ENCODE measurements at regions not wholly inside any gene's neighbourhood (a gene's known extent, or its start where the extent isn't known, plus 50 kb on each side); places are given as distances from the start of the nearest gene placed in this dataset.

- in situ Hi-C loops (cut with MboI): no loop called here
Observed at GRCh38 chr11:15886299-15886698, 470.0 kb downstream of the SOX6 start.

More at GRCh38 chr11:15886299-15886698, 470.0 kb downstream of the SOX6 start:
- Histone ChIP-seq H3K27me3 (ENCODE audit: control insufficient read depth in 2 of 2, insufficient read depth in 2 of 2, low read length in 2 of 2) (no peaks in the 10 kb centered on the region), H3K4me2 (ENCODE audit: insufficient read depth, low read length) (no peak overlapping the region), H3K9me3 (replicated peaks; ENCODE audit: control insufficient read depth, insufficient read depth, low read depth, low read length) (no peaks in the 10 kb centered on the region), H3K9ac (ENCODE audit: insufficient read depth in 1 of 2, low read depth in 2 of 2, low read length in 2 of 2) (no peak overlapping the region), H3K4me3 (no peak overlapping the region), H2AFZ (ENCODE audit: low read depth, low read length) (no peak overlapping the region), H3K9me1 (ENCODE audit: control insufficient read depth, insufficient read depth, low read length) (no peaks in the 10 kb centered on the region), H3K79me2 (ENCODE audit: control insufficient read depth, insufficient read depth, low read length) (no peaks in the 10 kb centered on the region), H3K36me3 (ENCODE audit: control insufficient read depth, insufficient read depth, low read length) (no peaks in the 10 kb centered on the region), H4K20me1 (replicated peaks; ENCODE audit: control insufficient read depth, insufficient read depth, low read length) (no peaks in the 10 kb centered on the region), H3K27ac (ENCODE audit: extremely low read depth, low read depth, low read length) (no peak overlapping the region), H3K4me1 (replicated peaks in 1 of 2; ENCODE audit: control insufficient read depth in 2 of 2, insufficient read depth in 2 of 2, low read length in 2 of 2) (peaks cover 3 to 26% of the 10 kb centered on the region in 2 experiments; a peak in 3 of 5 replicates)
- TF ChIP-seq MCM7 (IDR thresholded peaks at IDR 0.05) (no peak), ZFP36 (IDR thresholded peaks at IDR 0.05; ENCODE audit: low read depth, low read length, partially characterized antibody) (peak; percentile 76), CHAMP1 (IDR thresholded peaks at IDR 0.05) (no peak), PPARD (CRISPR knock-in tag; IDR thresholded peaks at IDR 0.05) (no peak), ZFX (CRISPR knock-in tag; IDR thresholded peaks at IDR 0.05) (no peak), GTF2F1 (IDR thresholded peaks at IDR 0.05; ENCODE audit: low read depth, low read length) (no peak), ARNT (IDR thresholded peaks at IDR 0.05) (no peak), FOXK1 (CRISPR knock-in tag; IDR thresholded peaks at IDR 0.05; ENCODE audit: borderline replicate concordance) (no peak), ZNF583 (CRISPR knock-in tag; IDR thresholded peaks at IDR 0.05) (no peak), NCOR1 (IDR thresholded peaks at IDR 0.05) (no peak), BCOR (IDR thresholded peaks at IDR 0.05) (peak; percentile 37; the same call in 1 of the 2 replicates), RBM25 (IDR thresholded peaks at IDR 0.05; ENCODE audit: low read depth, low read length, severe bottlenecking) (peak; percentile 75)
- TF ChIP-seq, protein P1, sequence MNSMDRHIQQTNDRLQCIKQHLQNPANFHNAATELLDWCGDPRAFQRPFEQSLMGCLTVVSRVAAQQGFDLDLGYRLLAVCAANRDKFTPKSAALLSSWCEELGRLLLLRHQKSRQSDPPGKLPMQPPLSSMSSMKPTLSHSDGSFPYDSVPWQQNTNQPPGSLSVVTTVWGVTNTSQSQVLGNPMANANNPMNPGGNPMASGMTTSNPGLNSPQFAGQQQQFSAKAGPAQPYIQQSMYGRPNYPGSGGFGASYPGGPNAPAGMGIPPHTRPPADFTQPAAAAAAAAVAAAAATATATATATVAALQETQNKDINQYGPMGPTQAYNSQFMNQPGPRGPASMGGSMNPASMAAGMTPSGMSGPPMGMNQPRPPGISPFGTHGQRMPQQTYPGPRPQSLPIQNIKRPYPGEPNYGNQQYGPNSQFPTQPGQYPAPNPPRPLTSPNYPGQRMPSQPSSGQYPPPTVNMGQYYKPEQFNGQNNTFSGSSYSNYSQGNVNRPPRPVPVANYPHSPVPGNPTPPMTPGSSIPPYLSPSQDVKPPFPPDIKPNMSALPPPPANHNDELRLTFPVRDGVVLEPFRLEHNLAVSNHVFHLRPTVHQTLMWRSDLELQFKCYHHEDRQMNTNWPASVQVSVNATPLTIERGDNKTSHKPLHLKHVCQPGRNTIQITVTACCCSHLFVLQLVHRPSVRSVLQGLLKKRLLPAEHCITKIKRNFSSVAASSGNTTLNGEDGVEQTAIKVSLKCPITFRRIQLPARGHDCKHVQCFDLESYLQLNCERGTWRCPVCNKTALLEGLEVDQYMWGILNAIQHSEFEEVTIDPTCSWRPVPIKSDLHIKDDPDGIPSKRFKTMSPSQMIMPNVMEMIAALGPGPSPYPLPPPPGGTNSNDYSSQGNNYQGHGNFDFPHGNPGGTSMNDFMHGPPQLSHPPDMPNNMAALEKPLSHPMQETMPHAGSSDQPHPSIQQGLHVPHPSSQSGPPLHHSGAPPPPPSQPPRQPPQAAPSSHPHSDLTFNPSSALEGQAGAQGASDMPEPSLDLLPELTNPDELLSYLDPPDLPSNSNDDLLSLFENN (IDR thresholded peaks at IDR 0.05; ENCODE audit: low read depth in 2 of 2, low read length in 2 of 2): no peak
- FAIRE-seq (no peak), ATAC-seq (no peak), DNase-seq (ENCODE audit: extremely low read depth in 1 of 4, low spot score in 3 of 4) (no peak)
- ChIA-PET CTCF (ENCODE audit: low intra/inter-chr PET ratio) (no interaction called here), POLR2A (no interaction called here)
- no TSS peak for BruUV-seq (replicated peaks)
- WGBS (ENCODE audit: insufficient coverage, low coverage, missing lambda C conversion rate): 41% methylated on average over 4 of the region's 4 CpGs
- intact Hi-C loops (cut with micrococcal nuclease): no loop called here
